NCI-H187 (cell line): ENCODE measurements at regions not wholly inside any gene's neighbourhood (a gene's known extent, or its start where the extent isn't known, plus 50 kb on each side); places are given as distances from the start of the nearest gene placed in this dataset.

Experiments used
- DNase-seq, 2 experiments: peaks; one replicate each; lab custom pipeline; 2025; lab: John Stamatoyannopoulos, UW

DNA sequence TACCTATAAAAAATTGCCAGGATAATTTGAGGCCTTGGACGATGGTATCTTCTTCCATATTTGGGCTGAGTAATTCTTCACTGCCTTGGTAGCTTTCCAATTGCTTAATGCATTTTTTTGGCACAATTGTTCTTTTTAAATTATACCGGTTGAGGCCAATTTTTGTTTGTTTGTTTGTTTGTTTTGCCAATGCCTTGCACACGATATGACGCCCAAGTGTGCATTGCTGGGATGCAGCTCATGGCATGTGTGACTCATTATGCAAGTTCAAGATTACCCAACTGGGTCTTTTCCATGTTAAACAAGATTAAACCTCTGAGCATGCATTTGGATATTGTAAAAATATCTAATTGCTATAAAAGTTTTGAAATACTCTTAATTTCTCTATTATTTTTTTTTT is 71.1 kb upstream of the KCNIP4 start:
- DNase-seq, result no peak

GRCh38 chr4:22014222-22014741 is 65.7 kb upstream of the KCNIP4 start:
- DNase-seq, result no peak

DNA sequence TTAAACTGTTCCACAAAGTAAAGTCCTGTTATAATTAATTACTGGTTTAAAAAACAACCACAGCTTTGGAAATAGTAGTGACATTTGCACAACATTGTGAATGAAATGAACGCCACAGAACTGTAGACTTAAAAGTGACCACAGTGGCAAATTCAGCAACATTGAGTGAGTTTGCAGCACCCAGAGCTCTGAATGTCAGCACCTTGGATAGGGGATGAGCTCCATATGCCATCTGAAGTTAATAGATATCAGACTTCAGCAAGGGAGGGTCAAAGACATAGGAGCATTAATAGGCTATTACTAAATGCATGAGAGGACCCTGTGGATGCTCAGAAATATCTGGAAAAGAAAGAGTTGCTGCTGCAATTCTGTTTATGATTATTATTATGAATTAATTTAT is 55.3 kb upstream of the KCNIP4 start:
- DNase-seq, result no peak
